Daoy (cell line): ENCODE measurements at regions not wholly inside any gene's neighbourhood (a gene's known extent, or its start where the extent isn't known, plus 50 kb on each side); places are given as distances from the start of the nearest gene placed in this dataset.
A peak's percentile ranks its signal among the peaks of the same experiment; 100 is the strongest.
"Not testable (repeated sequence)": the region's sequence is repeated elsewhere in the genome, so short reads cannot be mapped to it uniquely, and the experiment has no call there.

Experiments
- DNase-seq: peaks from one replicate; pipeline ENCODE4 v3.0.0-alpha.2; 2015; ENCODE audit warnings: low read depth

DNA sequence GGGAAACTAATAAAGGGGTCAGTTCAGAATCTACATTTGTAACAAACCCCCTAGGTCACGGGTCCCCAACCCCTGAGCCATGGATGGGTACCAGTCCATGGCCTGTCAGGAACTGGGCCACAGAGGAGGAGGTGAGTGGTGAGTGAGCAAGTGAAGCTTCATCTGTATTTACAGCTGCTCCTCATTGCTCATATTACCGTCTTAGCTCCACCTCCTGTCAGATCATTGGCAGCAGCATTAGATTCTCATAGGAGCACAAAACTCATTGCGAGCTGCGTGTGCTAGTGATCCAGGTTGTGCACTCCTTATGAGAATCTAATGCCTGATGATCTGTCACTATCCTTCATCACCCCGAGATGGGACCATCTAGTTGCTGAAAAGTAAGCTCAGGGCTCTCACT is 88.4 kb upstream of the MPP7 start:
- DNase-seq = no peak

DNA sequence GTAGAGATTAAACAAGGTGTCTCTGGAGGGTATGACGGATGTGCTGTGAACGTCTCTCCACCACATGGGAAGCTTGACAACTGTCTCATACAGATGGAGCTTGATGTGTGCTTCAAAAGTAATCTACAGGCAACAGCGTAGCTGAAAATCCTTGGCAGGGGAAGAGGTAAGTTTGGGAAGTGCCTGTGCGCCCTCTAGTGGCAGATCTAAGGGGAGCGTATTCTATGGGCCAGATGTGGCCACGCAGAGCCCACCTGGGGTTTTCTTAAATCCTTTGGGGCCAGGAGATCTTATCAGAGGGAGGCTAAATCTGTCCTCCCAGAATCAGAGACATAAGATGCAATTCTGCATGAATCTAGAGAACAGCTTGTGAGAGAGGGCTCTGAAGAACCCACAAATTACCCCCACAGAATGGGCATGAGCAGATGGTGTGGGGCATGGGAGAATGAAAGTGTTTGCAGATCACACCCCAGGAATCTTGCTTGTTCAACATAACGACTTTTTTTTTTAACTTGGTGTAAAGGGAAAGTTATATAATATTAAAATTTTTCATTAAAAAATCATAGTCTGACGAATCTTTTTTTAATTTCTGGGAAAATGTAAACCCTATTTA is 91.2 kb upstream of the MPP7 start:
- DNase-seq = peak; percentile 60

DNA sequence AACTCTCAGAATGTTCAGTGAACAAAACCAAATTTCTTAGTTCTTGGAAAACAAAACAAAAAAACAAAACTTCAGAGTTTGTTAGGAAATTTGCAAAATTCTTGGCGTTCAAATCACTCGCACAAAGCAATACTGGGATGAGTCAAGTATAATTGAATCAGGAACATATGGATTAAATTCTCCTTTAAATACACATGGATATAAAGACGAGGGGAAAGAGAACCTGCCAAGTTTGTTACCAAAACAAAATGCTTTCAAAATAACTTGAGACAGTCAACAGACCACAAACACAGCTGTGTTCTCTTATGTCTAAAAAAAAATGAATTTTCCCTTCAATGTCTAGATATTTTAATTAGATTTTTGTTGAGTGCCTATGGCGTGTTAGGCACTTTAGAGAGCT is 93.5 kb upstream of the MPP7 start:
- no peak for DNase-seq

DNA sequence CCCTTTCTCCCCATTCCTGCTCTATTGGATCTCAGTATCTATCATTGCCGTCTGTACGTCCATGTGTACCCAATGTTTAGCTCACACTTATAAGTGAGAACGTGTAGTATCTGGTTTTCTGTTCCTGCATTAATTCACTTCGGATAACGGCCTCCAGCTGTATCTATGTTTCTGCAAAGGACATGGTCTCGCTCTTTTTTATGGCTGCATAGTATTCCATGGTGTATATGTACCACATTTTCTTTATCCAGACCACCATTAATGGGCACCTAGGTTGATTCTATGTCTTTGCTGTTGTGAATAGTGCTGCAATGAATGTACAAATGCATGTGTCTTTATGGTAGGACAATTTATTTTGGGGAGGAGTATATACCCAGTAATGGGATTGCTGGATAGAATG is 94.4 kb upstream of the MPP7 start:
- no peak for DNase-seq

DNA sequence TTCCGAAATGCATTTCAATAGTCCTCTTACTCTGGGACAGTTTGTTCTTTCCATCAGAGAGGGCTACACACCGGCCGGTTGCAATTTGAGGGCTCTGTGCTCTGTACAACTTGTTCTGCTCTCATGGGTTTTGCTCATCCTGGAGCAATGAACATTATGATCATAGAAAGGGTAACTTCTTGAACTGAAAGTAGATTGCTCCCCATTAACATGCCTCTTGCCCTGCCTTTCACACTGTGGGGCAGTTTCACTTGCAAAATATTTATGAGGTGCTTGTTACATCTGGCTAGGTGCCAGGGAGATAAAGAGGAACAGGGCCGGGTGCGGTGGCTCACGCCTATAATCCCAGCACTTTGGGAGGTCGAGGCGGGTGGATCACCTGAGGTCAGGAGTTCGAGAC is 97.3 kb upstream of the MPP7 start:
- no peak for DNase-seq

GRCh38 chr10:28400681-28401080 is 97.8 kb upstream of the MPP7 start:
- DNase-seq = no peak

DNA sequence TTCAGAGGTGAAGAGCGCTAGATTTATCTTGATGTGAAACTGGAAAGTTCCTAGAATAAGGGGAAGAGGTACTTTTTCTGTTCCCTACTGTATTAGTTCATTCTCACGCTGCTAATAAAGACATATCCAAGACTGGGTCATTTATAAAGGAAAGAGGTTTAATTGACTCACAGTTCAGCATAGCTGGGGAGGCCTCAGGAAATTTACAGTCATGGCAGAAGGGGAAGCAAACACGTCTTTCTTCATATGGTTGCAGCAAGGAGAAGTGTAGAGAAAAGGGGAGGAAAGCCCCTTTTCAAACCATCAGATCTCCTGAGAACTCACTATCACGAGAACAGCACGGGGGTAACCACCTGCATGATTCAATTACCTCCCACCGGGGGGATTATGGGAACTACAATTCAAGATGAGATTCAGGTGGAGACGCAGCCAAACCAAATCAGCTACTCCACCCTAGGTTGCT is 99.8 kb upstream of the MPP7 start:
- DNase-seq = not testable (repeated sequence)

- DNase-seq = no peak
These were observed 100.2 kb upstream of the MPP7 start for GRCh38 chr10:28403090-28403489.

GRCh38 chr10:28408237-28408777 is 105.4 kb upstream of the MPP7 start:
- DNase-seq = no peak

DNA sequence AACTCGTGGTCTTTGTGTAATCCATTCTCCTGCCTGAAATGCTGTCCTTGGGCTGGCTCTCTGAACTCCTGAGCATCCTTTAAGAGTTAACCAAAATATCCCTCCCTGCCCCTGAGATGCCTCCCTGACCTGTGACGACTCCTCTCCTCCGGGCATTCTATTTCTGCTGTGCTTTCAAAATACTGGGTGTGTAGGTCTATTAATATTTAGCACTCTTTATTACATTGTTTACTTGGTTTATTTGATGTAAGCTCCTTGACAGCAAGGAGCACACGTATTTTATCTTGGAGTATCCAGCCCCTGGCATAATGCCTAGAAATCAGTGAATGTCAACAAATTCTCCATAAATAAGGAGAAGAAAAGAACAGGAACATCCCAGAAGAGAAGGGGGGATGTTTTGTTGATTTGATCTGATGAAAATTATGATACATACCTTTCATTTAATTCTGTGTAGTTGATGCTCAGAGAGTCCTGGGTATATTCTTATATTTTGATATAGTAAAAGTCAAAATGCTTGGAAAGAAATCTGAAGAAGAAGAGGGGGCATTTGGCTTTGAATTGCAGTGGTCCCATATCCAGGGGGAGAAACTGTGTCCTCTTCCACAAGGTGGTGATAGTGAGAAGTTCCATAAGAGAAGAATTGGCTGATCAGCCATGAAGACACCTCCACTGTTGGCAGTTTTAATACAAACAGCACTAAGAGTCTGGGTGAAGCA is 107.7 kb upstream of the MPP7 start:
- no peak for DNase-seq

DNA sequence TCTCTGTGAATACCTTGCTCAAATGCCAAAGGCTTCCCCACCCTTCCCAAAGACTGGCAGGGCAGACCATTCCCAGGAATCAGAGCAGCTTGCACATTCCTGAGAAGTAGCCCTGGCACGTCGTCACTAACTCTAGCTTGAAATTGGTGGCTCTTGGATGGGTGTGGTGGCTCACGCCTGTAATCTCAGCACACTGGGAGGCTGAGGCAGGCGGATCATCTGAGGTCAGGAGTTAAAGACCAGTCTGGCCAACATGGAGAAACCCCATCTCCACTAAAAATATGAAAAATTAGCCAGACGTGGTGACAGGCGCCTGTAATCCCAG is 108.2 kb upstream of the MPP7 start:
- no peak for DNase-seq

GRCh38 chr10:28411648-28412047 is 108.8 kb upstream of the MPP7 start:
- no peak for DNase-seq

GRCh38 chr10:28418069-28418468 is 114.8 kb upstream of the WAC start:
- no peak for DNase-seq

DNA sequence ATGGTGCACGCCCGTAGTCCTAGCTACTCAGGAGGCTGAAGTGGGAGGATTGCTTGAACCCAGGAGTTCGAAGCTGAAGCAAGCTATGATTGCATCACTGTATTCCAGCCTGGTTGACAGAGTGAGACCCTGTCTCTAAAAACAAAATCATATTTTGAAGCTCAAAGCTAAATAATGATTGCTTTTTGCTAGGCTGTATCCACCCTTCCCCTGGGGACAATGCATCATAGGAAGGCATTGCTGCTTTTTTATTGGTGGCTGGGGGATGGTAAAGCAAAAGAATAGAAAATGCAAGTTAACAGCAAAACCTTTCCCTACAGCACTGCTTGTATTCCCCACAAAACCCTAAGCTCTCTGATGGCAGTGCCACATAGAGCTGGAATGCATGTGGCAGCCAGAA is 107.5 kb upstream of the WAC start:
- DNase-seq = no peak

DNA sequence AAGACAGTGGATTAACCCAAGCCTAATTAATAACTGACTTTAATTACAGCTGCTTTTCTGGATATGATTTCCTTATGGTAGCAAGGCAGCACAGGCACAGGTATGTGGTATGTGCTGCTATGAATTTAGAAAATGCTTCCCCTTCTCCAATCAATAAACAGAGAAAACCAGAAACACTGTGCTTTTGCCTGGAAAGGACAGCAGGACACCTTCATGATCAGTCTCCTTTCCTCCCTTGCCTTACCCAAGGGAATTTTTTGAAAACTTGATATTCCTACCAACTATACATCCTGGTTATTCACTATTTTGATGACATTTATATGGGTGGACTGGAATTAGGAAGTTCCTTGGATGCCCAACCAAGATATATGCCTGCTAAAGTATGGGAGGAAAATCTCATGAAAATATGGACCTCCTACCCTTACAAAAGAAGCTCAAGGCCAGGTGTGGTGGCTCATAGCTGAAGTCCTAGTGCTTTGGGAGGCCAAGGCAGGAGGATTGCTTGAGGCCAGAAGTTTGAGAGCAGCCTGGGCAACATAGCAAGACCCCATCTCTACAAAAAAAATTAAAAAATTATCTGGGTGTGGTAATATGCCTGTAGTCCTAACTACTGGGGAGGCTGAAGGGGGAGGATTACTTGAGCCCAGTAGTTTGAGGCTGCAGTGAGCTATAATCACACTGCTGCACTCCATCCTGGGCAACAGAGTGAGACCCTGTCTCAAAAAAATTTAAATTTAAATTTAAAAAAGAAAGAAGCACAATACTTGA is 106.3 kb upstream of the WAC start:
- DNase-seq = no peak

GRCh38 chr10:28427376-28427775 is 105.5 kb upstream of the WAC start:
- no peak for DNase-seq

GRCh38 chr10:28429045-28429444 is 103.9 kb upstream of the WAC start:
- DNase-seq = no peak

- peak; percentile 13 for DNase-seq
These were observed 103.2 kb upstream of the WAC start for GRCh38 chr10:28429573-28430216.

DNA sequence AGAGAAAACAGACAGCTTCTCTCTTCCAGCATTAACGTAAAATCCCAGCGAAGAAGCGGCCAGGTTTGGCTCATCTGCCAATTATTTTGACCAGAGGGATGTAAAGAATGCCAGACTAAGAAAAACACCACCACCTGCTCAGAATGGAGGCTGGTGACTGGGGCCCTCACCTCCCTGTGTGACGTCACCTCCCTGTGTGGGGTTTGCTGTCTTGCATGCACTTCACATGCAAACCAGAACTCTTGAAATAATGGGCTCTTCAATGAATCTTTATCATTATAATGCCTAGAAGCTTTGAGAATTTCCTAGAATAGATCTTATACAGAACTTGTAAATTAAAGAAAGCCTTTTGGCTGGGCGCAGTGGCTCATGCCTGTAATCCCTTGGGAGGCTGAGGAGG is 101.8 kb upstream of the WAC start:
- DNase-seq = no peak

- DNase-seq = peak; percentile 60
These were observed 100.7 kb upstream of the WAC start for GRCh38 chr10:28432210-28432676.

GRCh38 chr10:28434063-28434462 is 98.9 kb upstream of the WAC start:
- DNase-seq = no peak

- no peak for DNase-seq
These were observed 90.5 kb upstream of the WAC start for GRCh38 chr10:28442403-28442802.
